ENCODE measurements at regions not wholly inside any gene's neighbourhood (a gene's known extent, or its start where the extent isn't known, plus 50 kb on each side); places are given as distances from the start of the nearest gene placed in this dataset.

GRCh38 chr13:89027694-89028306 lies 1356.6 kb downstream of the SLITRK5 start:
- no peak for TF ChIP-seq CTCF (IDR thresholded peaks at IDR 0.05)
- intact Hi-C loops (cut with DNase I), result no loop called here

GRCh38 chr13:89029062-89029461 lies 1357.9 kb downstream of the SLITRK5 start:
- intact Hi-C loops (cut with DNase I), result no loop called here
- TF ChIP-seq CTCF (IDR thresholded peaks at IDR 0.05), result no peak
- H3K4me3 ChIP-seq, result no peak overlapping the region
- H3K27ac ChIP-seq, result no peak overlapping the region
- no peaks in the 10 kb centered on the region for H3K9me3 ChIP-seq
- H3K36me3 ChIP-seq, result no peaks in the 10 kb centered on the region
- no peak for DNase-seq (ENCODE audit: low spot score in 2 of 2)
- no peaks in the 10 kb centered on the region for H3K4me1 ChIP-seq
- no peaks in the 10 kb centered on the region for H3K27me3 ChIP-seq

More at GRCh38 chr13:89027694-89028306, 1356.6 kb downstream of the SLITRK5 start:
- H3K4me1 ChIP-seq, result no peaks in the 10 kb centered on the region
- no peaks in the 10 kb centered on the region for H3K36me3 ChIP-seq
- H3K27me3 ChIP-seq, result no peaks in the 10 kb centered on the region
- no peaks in the 10 kb centered on the region for H3K9me3 ChIP-seq
- H3K27ac ChIP-seq, result no peak overlapping the region
- no peak overlapping the region for H3K4me3 ChIP-seq
- no peak for DNase-seq (ENCODE audit: low spot score in 2 of 2)

- H3K36me3 ChIP-seq, result no peaks in the 10 kb centered on the region
- no peak overlapping the region for H3K27ac ChIP-seq
- no peak for TF ChIP-seq CTCF (IDR thresholded peaks at IDR 0.05)
- no peaks in the 10 kb centered on the region for H3K9me3 ChIP-seq
- DNase-seq (ENCODE audit: low spot score in 2 of 2), result no peak
- H3K4me1 ChIP-seq, result no peaks in the 10 kb centered on the region
- H3K4me3 ChIP-seq, result no peak overlapping the region
- intact Hi-C loops (cut with DNase I), result no loop called here
- H3K27me3 ChIP-seq, result no peaks in the 10 kb centered on the region
Measured at GRCh38 chr13:89034015-89034414, 1362.8 kb downstream of the SLITRK5 start.

- Histone ChIP-seq H3K36me3 (no peaks in the 10 kb centered on the region), H3K27me3 (no peaks in the 10 kb centered on the region), H3K27ac (no peak overlapping the region), H3K4me1 (no peaks in the 10 kb centered on the region), H3K9me3 (no peaks in the 10 kb centered on the region), H3K4me3 (no peak overlapping the region)
- intact Hi-C loops (cut with DNase I), result no loop called here
- no peak for TF ChIP-seq CTCF (IDR thresholded peaks at IDR 0.05)
- DNase-seq (ENCODE audit: low spot score in 2 of 2), result no peak
Measured at GRCh38 chr13:89052699-89053098, 1381.5 kb downstream of the SLITRK5 start.

- H3K4me1 ChIP-seq, result no peaks in the 10 kb centered on the region
- H3K27me3 ChIP-seq, result no peaks in the 10 kb centered on the region
- H3K9me3 ChIP-seq, result no peaks in the 10 kb centered on the region
- H3K36me3 ChIP-seq, result no peaks in the 10 kb centered on the region
- TF ChIP-seq CTCF (IDR thresholded peaks at IDR 0.05), result no peak
- DNase-seq (ENCODE audit: low spot score in 2 of 2), result no peak
- H3K4me3 ChIP-seq, result no peak overlapping the region
- intact Hi-C loops (cut with DNase I), result no loop called here
- H3K27ac ChIP-seq, result no peak overlapping the region
Measured at GRCh38 chr13:89053418-89053817, 1382.2 kb downstream of the SLITRK5 start.

- intact Hi-C loops (cut with DNase I), result no loop called here
- Histone ChIP-seq H3K27me3 (no peaks in the 10 kb centered on the region), H3K9me3 (no peaks in the 10 kb centered on the region), H3K27ac (no peak overlapping the region), H3K36me3 (no peaks in the 10 kb centered on the region), H3K4me1 (no peaks in the 10 kb centered on the region), H3K4me3 (no peak overlapping the region)
- no peak for DNase-seq (ENCODE audit: low spot score in 2 of 2)
- TF ChIP-seq CTCF (IDR thresholded peaks at IDR 0.05), result no peak
Measured at GRCh38 chr13:89057274-89057673, 1386.1 kb downstream of the SLITRK5 start.
